ENCODE measurements at regions not wholly inside any gene's neighbourhood (a gene's known extent, or its start where the extent isn't known, plus 50 kb on each side); places are given as distances from the start of the nearest gene placed in this dataset.

- H3K4me1 ChIP-seq = no peaks in the 10 kb centered on the region
- no peak for TF ChIP-seq CTCF (IDR thresholded peaks at IDR 0.05)
- no peak overlapping the region for H3K4me3 ChIP-seq
- H3K27ac ChIP-seq = no peak overlapping the region
- no peaks in the 10 kb centered on the region for H3K27me3 ChIP-seq
- H3K36me3 ChIP-seq = no peaks in the 10 kb centered on the region
- no peaks in the 10 kb centered on the region for H3K9me3 ChIP-seq
- intact Hi-C loops (cut with DNase I; ENCODE audit: low total_unique reads) = no loop called here
- DNase-seq = no peak
Measured at GRCh38 chr14:97344666-97345065, 547.5 kb downstream of the VRK1 start.

- H3K4me1 ChIP-seq = no peaks in the 10 kb centered on the region
- no peaks in the 10 kb centered on the region for H3K36me3 ChIP-seq
- no peaks in the 10 kb centered on the region for H3K27me3 ChIP-seq
- no peak overlapping the region for H3K4me3 ChIP-seq
- DNase-seq = no peak
- H3K27ac ChIP-seq = no peak overlapping the region
- no peak for TF ChIP-seq CTCF (IDR thresholded peaks at IDR 0.05)
- intact Hi-C loops (cut with DNase I; ENCODE audit: low total_unique reads) = no loop called here
- H3K9me3 ChIP-seq = no peaks in the 10 kb centered on the region
Measured at GRCh38 chr14:97346675-97347074, 549.5 kb downstream of the VRK1 start.

GRCh38 chr14:97349463-97349862 is 552.3 kb downstream of the VRK1 start:
- intact Hi-C loops (cut with DNase I; ENCODE audit: low total_unique reads) = no loop called here
- no peak overlapping the region for H3K4me3 ChIP-seq
- H3K27me3 ChIP-seq = no peaks in the 10 kb centered on the region
- DNase-seq = no peak
- no peak overlapping the region for H3K27ac ChIP-seq
- no peaks in the 10 kb centered on the region for H3K4me1 ChIP-seq
- TF ChIP-seq CTCF (IDR thresholded peaks at IDR 0.05) = no peak
- no peaks in the 10 kb centered on the region for H3K36me3 ChIP-seq
- no peaks in the 10 kb centered on the region for H3K9me3 ChIP-seq

- Histone ChIP-seq H3K27ac (no peak overlapping the region), H3K9me3 (no peaks in the 10 kb centered on the region), H3K4me1 (no peaks in the 10 kb centered on the region), H3K4me3 (no peak overlapping the region), H3K27me3 (no peaks in the 10 kb centered on the region), H3K36me3 (no peaks in the 10 kb centered on the region)
- no peak for TF ChIP-seq CTCF (IDR thresholded peaks at IDR 0.05)
- intact Hi-C loops (cut with DNase I; ENCODE audit: low total_unique reads) = no loop called here
- no peak for DNase-seq
Measured at GRCh38 chr14:97349946-97350345, 552.8 kb downstream of the VRK1 start.

GRCh38 chr14:97350415-97350814 is 553.2 kb downstream of the VRK1 start:
- Histone ChIP-seq H3K27me3 (no peaks in the 10 kb centered on the region), H3K4me3 (no peak overlapping the region), H3K27ac (no peak overlapping the region), H3K9me3 (no peaks in the 10 kb centered on the region), H3K4me1 (no peaks in the 10 kb centered on the region), H3K36me3 (no peaks in the 10 kb centered on the region)
- TF ChIP-seq CTCF (IDR thresholded peaks at IDR 0.05) = no peak
- DNase-seq = no peak
- intact Hi-C loops (cut with DNase I; ENCODE audit: low total_unique reads) = no loop called here
